ENCODE measurements at regions not wholly inside any gene's neighbourhood (a gene's known extent, or its start where the extent isn't known, plus 50 kb on each side); places are given as distances from the start of the nearest gene placed in this dataset.

GRCh38 chr20:5665417-5665816 is 54.6 kb upstream of the GPCPD1 start:
- TF ChIP-seq CTCF (IDR thresholded peaks at IDR 0.05) (no peak), POLR2A (IDR thresholded peaks at IDR 0.05) (no peak)

Measured in Peyer's patch (tissue), 4 donors.